ENCODE measurements at regions not wholly inside any gene's neighbourhood (a gene's known extent, or its start where the extent isn't known, plus 50 kb on each side); places are given as distances from the start of the nearest gene placed in this dataset.

DNA sequence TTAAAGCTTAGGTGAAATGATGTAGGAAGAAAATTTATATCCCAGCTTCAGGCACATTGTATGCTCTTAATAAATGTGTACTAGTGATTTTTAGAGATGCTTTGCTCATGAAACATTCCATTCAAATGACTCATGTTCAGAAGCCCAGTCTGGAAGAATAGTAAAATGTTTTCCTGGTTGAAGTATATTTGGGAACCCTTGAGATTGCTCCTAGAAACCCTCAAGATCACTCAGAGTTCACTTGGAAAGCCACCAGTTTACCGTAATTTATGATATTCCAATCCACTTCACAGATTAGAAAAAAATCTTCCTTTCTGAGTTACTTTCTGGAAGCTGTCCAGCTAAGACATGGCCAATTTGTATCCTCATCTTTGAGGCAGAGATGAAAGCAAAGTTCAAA, 186.4 kb downstream of the SYT10 start:
- no peak overlapping the region for H3K27ac ChIP-seq
- H3K36me3 ChIP-seq = no peaks in the 10 kb centered on the region
- no peaks in the 10 kb centered on the region for H3K4me1 ChIP-seq
- H3K9me3 ChIP-seq = peaks cover 0 to under 1% (median 0%) of the 10 kb centered on the region in 8 donors
- no peak for TF ChIP-seq POLR2AphosphoS5 (IDR thresholded peaks at IDR 0.05)
- no peak for TF ChIP-seq POLR2A (IDR thresholded peaks at IDR 0.05)
- no peak for TF ChIP-seq CTCF (IDR thresholded peaks at IDR 0.05 in 8 of 11, conservative IDR thresholded peaks at IDR 0.05 in 3 of 11)
- intact Hi-C loops (cut with DNase I; ENCODE audit: low total_unique reads) = no loop called here
- no peaks in the 10 kb centered on the region for H3K27me3 ChIP-seq (replicated peaks in 1 of 7)
- no peak for DNase-seq
- no peak overlapping the region for H3K4me3 ChIP-seq
- 74 to 89% (median 84%) methylated on average over 1 of the region's 1 CpG for WGBS, 5 donors

DNA sequence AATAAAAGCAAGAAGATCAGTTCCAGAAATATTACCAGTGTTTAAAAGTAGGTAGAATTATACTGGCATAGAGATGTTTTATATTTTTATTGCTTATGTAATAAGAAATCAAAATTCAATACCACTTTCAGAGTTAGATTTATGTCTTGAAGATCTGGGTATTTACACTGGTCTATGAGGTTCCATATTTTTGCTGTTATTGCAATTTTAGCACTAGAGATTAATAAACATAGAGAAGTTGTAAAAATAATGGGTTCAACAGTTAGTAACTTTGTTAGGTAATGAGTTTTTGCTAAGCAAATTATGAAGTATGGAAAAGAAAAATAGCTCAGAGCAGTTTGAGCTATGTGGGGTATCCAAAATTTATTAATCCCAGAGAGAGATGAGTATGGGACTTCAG, 188.1 kb downstream of the SYT10 start:
- DNase-seq = no peak
- intact Hi-C loops (cut with DNase I; ENCODE audit: low total_unique reads) = no loop called here
- Histone ChIP-seq H3K27me3 (replicated peaks in 1 of 7) (no peaks in the 10 kb centered on the region), H3K4me1 (no peaks in the 10 kb centered on the region), H3K4me3 (no peak overlapping the region), H3K27ac (no peak overlapping the region), H3K9me3 (no peaks in the 10 kb centered on the region), H3K36me3 (no peaks in the 10 kb centered on the region)
- TF ChIP-seq CTCF (IDR thresholded peaks at IDR 0.05 in 8 of 11, conservative IDR thresholded peaks at IDR 0.05 in 3 of 11) (no peak), POLR2A (IDR thresholded peaks at IDR 0.05) (no peak), POLR2AphosphoS5 (IDR thresholded peaks at IDR 0.05) (no peak)

- Histone ChIP-seq H3K4me1 (no peaks in the 10 kb centered on the region), H3K4me3 (no peak overlapping the region), H3K27me3 (replicated peaks in 1 of 7) (no peaks in the 10 kb centered on the region), H3K27ac (no peak overlapping the region), H3K9me3 (peaks cover 0 to 4% (median 0%) of the 10 kb centered on the region in 8 donors), H3K36me3 (no peaks in the 10 kb centered on the region)
- no peak for TF ChIP-seq POLR2A (IDR thresholded peaks at IDR 0.05)
- TF ChIP-seq POLR2AphosphoS5 (IDR thresholded peaks at IDR 0.05) = no peak
- TF ChIP-seq CTCF (IDR thresholded peaks at IDR 0.05 in 8 of 11, conservative IDR thresholded peaks at IDR 0.05 in 3 of 11) = no peak
- DNase-seq = no peak
- 57 to 71% (median 66%) methylated on average over 3 of the region's 3 CpGs for WGBS, 5 donors
- intact Hi-C loops (cut with DNase I; ENCODE audit: low total_unique reads) = no loop called here
These were observed 191.3 kb downstream of the SYT10 start for GRCh38 chr12:33248364-33248763.

- intact Hi-C loops (cut with DNase I; ENCODE audit: low total_unique reads) = no loop called here
- WGBS, 5 donors = 94 to 97% (median 95%) methylated on average over 1 of the region's 1 CpG
- Histone ChIP-seq H3K27ac (no peak overlapping the region), H3K9me3 (peaks cover 0 to 4% (median 0%) of the 10 kb centered on the region in 8 donors), H3K27me3 (replicated peaks in 1 of 7) (no peaks in the 10 kb centered on the region), H3K4me3 (no peak overlapping the region), H3K4me1 (no peaks in the 10 kb centered on the region), H3K36me3 (no peaks in the 10 kb centered on the region)
- DNase-seq = no peak
- TF ChIP-seq POLR2AphosphoS5 (IDR thresholded peaks at IDR 0.05) = no peak
- no peak for TF ChIP-seq POLR2A (IDR thresholded peaks at IDR 0.05)
- TF ChIP-seq CTCF (IDR thresholded peaks at IDR 0.05 in 8 of 11, conservative IDR thresholded peaks at IDR 0.05 in 3 of 11) = no peak
These were observed 192.0 kb downstream of the SYT10 start for GRCh38 chr12:33247625-33248024.

All from spleen (tissue), 11 donors.